ENCODE measurements at regions not wholly inside any gene's neighbourhood (a gene's known extent, or its start where the extent isn't known, plus 50 kb on each side); places are given as distances from the start of the nearest gene placed in this dataset.

DNA sequence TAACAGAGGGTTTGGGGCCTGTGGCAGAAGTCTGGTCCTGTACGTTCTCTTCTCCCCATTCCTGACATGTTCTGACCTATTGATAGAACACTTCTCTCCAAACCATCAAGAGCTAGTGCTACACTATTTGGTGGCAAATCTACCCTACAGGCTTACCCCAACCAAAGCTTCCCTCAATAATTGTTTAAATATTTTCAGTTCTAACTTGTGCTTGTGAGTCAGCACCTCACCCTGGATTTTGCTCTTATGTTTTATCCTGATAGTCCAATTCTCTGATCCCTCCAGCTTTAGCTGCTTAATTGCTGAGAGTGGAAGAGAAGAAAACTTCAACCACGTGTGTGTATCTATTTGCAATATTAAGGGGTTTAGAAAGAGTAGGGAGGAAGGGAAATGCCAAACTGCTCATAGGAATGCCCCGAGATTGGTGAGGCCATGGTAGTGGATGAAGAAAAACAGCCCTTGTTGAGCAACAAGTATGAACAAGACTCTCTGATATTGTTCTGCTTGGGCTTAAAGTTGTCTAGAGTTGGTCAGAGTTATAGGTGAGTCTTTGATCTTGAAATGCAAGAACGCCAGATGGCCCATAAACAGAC is 67.8 kb upstream of the PARD3B start:
- H3K9me3 ChIP-seq (ENCODE audit: control insufficient read depth in 3 of 3, low read length in 3 of 3): no peaks in the 10 kb centered on the region
- no peaks in the 10 kb centered on the region for H3K4me1 ChIP-seq (ENCODE audit: control insufficient read depth in 3 of 3, insufficient read depth in 3 of 3, low read length in 3 of 3)
- no peak overlapping the region for H3K4me3 ChIP-seq (ENCODE audit: low read length in 3 of 3)
- H3K9ac ChIP-seq (ENCODE audit: low read depth in 1 of 3, low read length in 3 of 3): no peak overlapping the region
- no peak overlapping the region for H3K27ac ChIP-seq (ENCODE audit: low read depth, low read length)
- H3K27me3 ChIP-seq (ENCODE audit: control insufficient read depth in 3 of 3, insufficient read depth in 3 of 3, low read length in 3 of 3): no peaks in the 10 kb centered on the region
- no peaks in the 10 kb centered on the region for H3K36me3 ChIP-seq (ENCODE audit: control insufficient read depth in 3 of 3, insufficient read depth in 3 of 3, low read length in 3 of 3)

DNA sequence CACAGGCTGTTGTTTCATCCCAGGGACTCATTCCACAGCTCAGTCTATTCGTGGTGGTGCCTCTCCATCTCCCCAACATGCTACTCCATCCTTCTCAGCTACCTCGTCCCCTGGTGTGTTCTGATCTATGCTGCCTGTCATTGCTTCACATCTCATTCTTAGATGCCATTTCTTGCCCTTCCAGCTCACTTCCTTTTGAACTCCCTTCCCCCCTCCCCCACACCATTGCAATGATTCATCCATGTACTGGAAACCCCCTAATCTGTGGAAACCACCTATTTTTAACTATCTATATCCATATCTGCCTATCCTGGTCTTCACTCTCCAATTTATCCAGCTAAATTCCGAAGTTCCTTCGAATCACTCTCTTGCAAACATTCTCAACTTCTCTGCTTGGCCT is 65.7 kb upstream of the PARD3B start:
- Histone ChIP-seq H3K9ac (ENCODE audit: low read depth in 1 of 3, low read length in 3 of 3) (no peak overlapping the region), H3K27me3 (ENCODE audit: control insufficient read depth in 3 of 3, insufficient read depth in 3 of 3, low read length in 3 of 3) (no peaks in the 10 kb centered on the region), H3K4me3 (ENCODE audit: low read length in 3 of 3) (no peak overlapping the region), H3K4me1 (ENCODE audit: control insufficient read depth in 3 of 3, insufficient read depth in 3 of 3, low read length in 3 of 3) (no peaks in the 10 kb centered on the region), H3K9me3 (ENCODE audit: control insufficient read depth in 3 of 3, low read length in 3 of 3) (no peaks in the 10 kb centered on the region), H3K27ac (ENCODE audit: low read depth, low read length) (no peak overlapping the region), H3K36me3 (ENCODE audit: control insufficient read depth in 3 of 3, insufficient read depth in 3 of 3, low read length in 3 of 3) (no peaks in the 10 kb centered on the region)

DNA sequence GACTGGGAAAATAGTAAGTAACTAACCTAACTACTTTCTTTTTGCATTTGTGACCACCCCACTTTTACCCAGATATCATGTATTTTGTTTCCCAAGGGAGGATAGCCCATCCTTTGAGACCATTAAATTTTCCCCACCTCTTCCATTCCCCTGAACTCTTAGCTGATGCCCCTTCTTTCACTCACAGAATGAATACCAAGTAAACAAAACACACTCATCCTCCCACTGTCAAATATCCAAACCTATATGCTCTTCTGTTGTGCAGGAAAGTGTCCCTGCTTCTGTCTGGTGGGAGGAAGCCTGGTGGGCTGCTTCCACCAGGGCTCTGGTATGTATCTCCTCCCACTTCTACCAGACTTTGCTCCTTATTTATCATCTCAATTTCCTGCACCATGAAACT is 64.6 kb upstream of the PARD3B start:
- H3K27me3 ChIP-seq (ENCODE audit: control insufficient read depth in 3 of 3, insufficient read depth in 3 of 3, low read length in 3 of 3): no peaks in the 10 kb centered on the region
- no peaks in the 10 kb centered on the region for H3K4me1 ChIP-seq (ENCODE audit: control insufficient read depth in 3 of 3, insufficient read depth in 3 of 3, low read length in 3 of 3)
- no peak overlapping the region for H3K9ac ChIP-seq (ENCODE audit: low read depth in 1 of 3, low read length in 3 of 3)
- H3K9me3 ChIP-seq (ENCODE audit: control insufficient read depth in 3 of 3, low read length in 3 of 3): no peaks in the 10 kb centered on the region
- no peak overlapping the region for H3K27ac ChIP-seq (ENCODE audit: low read depth, low read length)
- no peak overlapping the region for H3K4me3 ChIP-seq (ENCODE audit: low read length in 3 of 3)
- H3K36me3 ChIP-seq (ENCODE audit: control insufficient read depth in 3 of 3, insufficient read depth in 3 of 3, low read length in 3 of 3): no peaks in the 10 kb centered on the region

DNA sequence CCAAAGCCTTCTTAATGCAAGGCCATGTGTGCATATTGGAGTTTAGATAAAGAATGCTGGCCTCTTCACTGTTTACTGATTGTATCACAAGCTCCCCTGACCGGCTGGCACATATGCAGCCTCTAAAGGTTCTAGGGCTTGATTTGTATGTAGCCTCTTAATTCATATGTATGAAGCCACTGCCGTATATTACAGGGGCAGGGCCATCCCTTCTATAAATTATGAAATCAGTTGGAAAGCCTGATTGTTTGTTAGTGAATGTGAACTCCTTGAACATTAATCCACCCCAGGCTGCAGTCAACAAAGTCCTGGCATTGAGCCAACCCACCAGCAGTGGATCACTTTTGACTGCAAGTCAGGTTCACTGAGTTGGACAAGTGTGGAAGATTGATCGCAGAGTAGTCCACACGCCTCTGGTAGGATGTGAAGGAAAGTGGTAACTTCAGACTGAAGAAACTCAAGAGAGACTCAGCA is 61.6 kb upstream of the PARD3B start:
- Histone ChIP-seq H3K36me3 (ENCODE audit: control insufficient read depth in 3 of 3, insufficient read depth in 3 of 3, low read length in 3 of 3) (no peaks in the 10 kb centered on the region), H3K27ac (ENCODE audit: low read depth, low read length) (no peak overlapping the region), H3K4me3 (ENCODE audit: low read length in 3 of 3) (no peak overlapping the region), H3K4me1 (ENCODE audit: control insufficient read depth in 3 of 3, insufficient read depth in 3 of 3, low read length in 3 of 3) (no peaks in the 10 kb centered on the region), H3K9me3 (ENCODE audit: control insufficient read depth in 3 of 3, low read length in 3 of 3) (no peaks in the 10 kb centered on the region), H3K27me3 (ENCODE audit: control insufficient read depth in 3 of 3, insufficient read depth in 3 of 3, low read length in 3 of 3) (no peaks in the 10 kb centered on the region), H3K9ac (ENCODE audit: low read depth in 1 of 3, low read length in 3 of 3) (no peak overlapping the region)

DNA sequence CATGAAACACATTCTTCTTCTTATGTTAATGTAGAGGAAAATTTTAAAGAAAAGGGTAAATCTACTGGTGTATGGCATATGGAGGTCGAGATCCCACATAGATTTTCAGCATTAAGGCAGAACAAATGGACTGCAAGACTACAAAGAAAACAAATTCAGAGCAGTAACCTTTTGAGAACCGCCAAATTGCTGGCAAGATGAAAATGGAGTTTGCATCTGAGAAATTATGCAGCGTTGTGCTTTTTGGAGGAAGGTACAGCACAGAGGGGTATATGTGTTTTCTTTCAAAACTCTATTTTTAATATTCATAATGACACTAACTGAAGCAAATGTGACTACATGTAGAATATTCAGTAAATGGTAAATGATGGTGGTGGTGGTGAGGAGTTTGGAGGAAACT is 59.0 kb upstream of the PARD3B start:
- no peaks in the 10 kb centered on the region for H3K4me1 ChIP-seq (ENCODE audit: control insufficient read depth in 3 of 3, insufficient read depth in 3 of 3, low read length in 3 of 3)
- no peaks in the 10 kb centered on the region for H3K27me3 ChIP-seq (ENCODE audit: control insufficient read depth in 3 of 3, insufficient read depth in 3 of 3, low read length in 3 of 3)
- no peaks in the 10 kb centered on the region for H3K9me3 ChIP-seq (ENCODE audit: control insufficient read depth in 3 of 3, low read length in 3 of 3)
- H3K4me3 ChIP-seq (ENCODE audit: low read length in 3 of 3): no peak overlapping the region
- H3K36me3 ChIP-seq (ENCODE audit: control insufficient read depth in 3 of 3, insufficient read depth in 3 of 3, low read length in 3 of 3): no peaks in the 10 kb centered on the region
- H3K9ac ChIP-seq (ENCODE audit: low read depth in 1 of 3, low read length in 3 of 3): no peak overlapping the region
- no peak overlapping the region for H3K27ac ChIP-seq (ENCODE audit: low read depth, low read length)

DNA sequence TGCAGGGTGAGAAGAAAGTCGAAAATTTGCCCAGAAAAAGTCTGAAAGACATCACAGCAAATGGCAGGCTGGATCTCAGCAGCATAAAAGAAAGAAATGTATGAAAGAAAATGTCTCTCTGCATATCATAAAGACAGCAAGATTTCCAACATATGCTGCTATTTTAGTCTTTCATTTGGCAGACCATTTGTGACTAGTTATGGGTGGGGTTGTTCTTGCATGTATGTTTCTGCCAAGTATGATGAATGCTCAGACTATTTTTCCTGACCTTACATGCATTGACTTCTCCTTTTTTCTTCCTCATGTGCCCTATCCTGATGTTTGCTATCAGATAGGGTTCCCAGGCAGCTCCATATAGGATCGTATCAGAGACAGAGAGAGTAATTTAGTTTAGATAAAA is 58.5 kb upstream of the PARD3B start:
- Histone ChIP-seq H3K27ac (ENCODE audit: low read depth, low read length) (no peak overlapping the region), H3K9ac (ENCODE audit: low read depth in 1 of 3, low read length in 3 of 3) (no peak overlapping the region), H3K9me3 (ENCODE audit: control insufficient read depth in 3 of 3, low read length in 3 of 3) (no peaks in the 10 kb centered on the region), H3K27me3 (ENCODE audit: control insufficient read depth in 3 of 3, insufficient read depth in 3 of 3, low read length in 3 of 3) (no peaks in the 10 kb centered on the region), H3K4me3 (ENCODE audit: low read length in 3 of 3) (no peak overlapping the region), H3K4me1 (ENCODE audit: control insufficient read depth in 3 of 3, insufficient read depth in 3 of 3, low read length in 3 of 3) (no peaks in the 10 kb centered on the region), H3K36me3 (ENCODE audit: control insufficient read depth in 3 of 3, insufficient read depth in 3 of 3, low read length in 3 of 3) (no peaks in the 10 kb centered on the region)

DNA sequence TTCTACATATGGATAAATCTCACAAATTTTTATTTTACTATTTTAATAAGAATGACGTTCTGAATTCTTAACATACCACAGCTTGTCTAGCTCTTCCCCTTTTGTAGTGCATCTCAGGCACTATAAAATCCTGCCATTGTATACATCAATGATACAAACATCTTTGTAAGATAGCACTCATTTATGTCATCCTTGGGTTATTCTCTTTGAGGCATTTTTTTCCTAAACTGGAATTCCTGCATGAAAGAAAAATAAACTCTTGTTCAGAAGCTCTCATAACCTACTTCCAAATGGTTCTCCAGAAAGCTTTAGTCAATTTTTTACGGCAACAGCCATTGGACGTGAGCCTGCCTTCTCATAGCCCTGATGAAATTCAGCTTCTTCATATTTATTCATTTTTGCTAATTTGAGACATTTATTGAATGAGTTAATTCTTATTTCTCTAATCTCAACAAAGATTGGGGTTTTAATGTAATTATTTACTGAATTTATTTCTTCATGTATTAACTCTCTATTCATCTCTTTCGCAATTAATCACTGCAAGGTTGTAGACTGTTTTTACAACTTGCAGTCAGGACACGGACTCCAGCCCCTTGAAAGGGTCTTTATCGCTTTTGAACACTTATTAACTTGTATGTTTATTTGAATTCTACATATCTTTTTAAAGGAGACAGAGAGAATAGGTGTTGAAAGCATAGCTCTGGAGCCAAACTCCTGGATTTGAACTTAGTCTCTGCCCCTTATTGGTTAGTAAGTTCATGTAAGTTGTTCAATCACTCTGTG is 57.6 kb upstream of the PARD3B start:
- Histone ChIP-seq H3K27me3 (ENCODE audit: control insufficient read depth in 3 of 3, insufficient read depth in 3 of 3, low read length in 3 of 3) (no peaks in the 10 kb centered on the region), H3K9ac (ENCODE audit: low read depth in 1 of 3, low read length in 3 of 3) (no peak overlapping the region), H3K4me3 (ENCODE audit: low read length in 3 of 3) (no peak overlapping the region), H3K36me3 (ENCODE audit: control insufficient read depth in 3 of 3, insufficient read depth in 3 of 3, low read length in 3 of 3) (no peaks in the 10 kb centered on the region), H3K9me3 (ENCODE audit: control insufficient read depth in 3 of 3, low read length in 3 of 3) (no peaks in the 10 kb centered on the region), H3K27ac (ENCODE audit: low read depth, low read length) (no peak overlapping the region), H3K4me1 (ENCODE audit: control insufficient read depth in 3 of 3, insufficient read depth in 3 of 3, low read length in 3 of 3) (no peaks in the 10 kb centered on the region)

DNA sequence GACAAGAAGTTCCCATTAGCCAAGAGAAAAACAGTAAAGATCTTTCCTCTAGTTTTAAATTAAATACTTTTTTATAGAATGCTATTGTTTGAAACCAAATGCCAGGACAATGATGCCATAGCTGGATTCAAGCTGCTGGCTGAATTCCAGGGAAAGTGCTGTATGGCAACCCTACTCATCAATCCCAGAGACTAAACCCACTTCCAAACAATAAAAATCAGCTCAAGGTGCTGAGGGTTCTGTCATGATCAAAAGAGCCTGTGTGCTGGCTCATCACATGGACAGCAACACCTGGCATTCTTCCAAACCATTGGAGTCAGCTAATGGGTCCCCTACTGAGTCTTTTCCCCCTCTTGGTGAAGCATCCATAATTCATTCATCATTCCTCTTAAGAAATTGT is 53.7 kb upstream of the PARD3B start:
- Histone ChIP-seq H3K4me1 (ENCODE audit: control insufficient read depth in 3 of 3, insufficient read depth in 3 of 3, low read length in 3 of 3) (no peaks in the 10 kb centered on the region), H3K27ac (ENCODE audit: low read depth, low read length) (no peak overlapping the region), H3K4me3 (ENCODE audit: low read length in 3 of 3) (no peak overlapping the region), H3K9ac (ENCODE audit: low read depth in 1 of 3, low read length in 3 of 3) (no peak overlapping the region), H3K9me3 (ENCODE audit: control insufficient read depth in 3 of 3, low read length in 3 of 3) (no peaks in the 10 kb centered on the region), H3K36me3 (ENCODE audit: control insufficient read depth in 3 of 3, insufficient read depth in 3 of 3, low read length in 3 of 3) (no peaks in the 10 kb centered on the region), H3K27me3 (ENCODE audit: control insufficient read depth in 3 of 3, insufficient read depth in 3 of 3, low read length in 3 of 3) (no peaks in the 10 kb centered on the region)

DNA sequence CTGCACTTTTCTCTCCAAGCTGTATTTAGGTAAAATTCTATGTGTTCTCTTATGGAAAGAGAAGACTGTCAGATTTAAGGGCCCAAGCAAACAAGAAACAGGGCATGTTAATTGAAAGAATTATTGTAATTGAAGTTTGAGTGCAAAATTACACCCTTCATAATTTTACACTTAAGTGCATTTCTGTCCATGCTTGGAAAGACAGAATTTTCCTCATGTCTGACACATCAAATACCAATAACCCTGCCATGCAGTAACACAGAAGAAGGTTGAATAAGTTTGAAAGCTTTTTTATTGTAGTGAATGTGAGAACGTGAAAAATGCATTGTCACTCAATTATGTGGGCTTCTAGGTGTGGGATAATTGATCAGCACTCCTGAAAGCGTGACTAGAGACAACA is 52.9 kb upstream of the PARD3B start:
- no peak overlapping the region for H3K9ac ChIP-seq (ENCODE audit: low read depth in 1 of 3, low read length in 3 of 3)

DNA sequence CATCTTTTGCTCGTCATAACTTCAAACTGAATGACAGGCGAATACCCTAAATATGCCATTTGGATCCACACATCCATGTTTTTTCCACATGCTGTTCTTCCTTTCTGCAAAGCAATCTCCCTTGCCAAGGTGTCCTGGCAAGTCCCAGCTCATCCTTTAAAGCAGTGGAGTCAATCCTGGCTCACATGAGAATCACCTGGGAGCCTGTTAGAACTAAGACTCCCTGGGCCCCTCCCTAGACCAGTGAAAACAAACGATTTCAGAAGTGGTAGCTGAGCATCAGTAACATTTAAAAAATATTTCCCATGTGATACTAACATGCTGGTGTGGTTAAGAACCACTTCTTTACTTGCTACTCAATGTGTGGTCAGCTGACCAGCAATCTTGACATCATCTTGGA is 50.6 kb upstream of the PARD3B start:
- no peak overlapping the region for H3K27ac ChIP-seq (ENCODE audit: low read depth, low read length)
- no peaks in the 10 kb centered on the region for H3K4me1 ChIP-seq (ENCODE audit: control insufficient read depth in 3 of 3, insufficient read depth in 3 of 3, low read length in 3 of 3)
- no peak overlapping the region for H3K9ac ChIP-seq (ENCODE audit: low read depth in 1 of 3, low read length in 3 of 3)

More for the DNA sequence above, 52.9 kb upstream of the PARD3B start:
- Histone ChIP-seq H3K27ac (ENCODE audit: low read depth, low read length) (no peak overlapping the region), H3K27me3 (ENCODE audit: control insufficient read depth in 3 of 3, insufficient read depth in 3 of 3, low read length in 3 of 3) (no peaks in the 10 kb centered on the region), H3K9me3 (ENCODE audit: control insufficient read depth in 3 of 3, low read length in 3 of 3) (no peaks in the 10 kb centered on the region), H3K4me3 (ENCODE audit: low read length in 3 of 3) (no peak overlapping the region), H3K4me1 (ENCODE audit: control insufficient read depth in 3 of 3, insufficient read depth in 3 of 3, low read length in 3 of 3) (no peaks in the 10 kb centered on the region), H3K36me3 (ENCODE audit: control insufficient read depth in 3 of 3, insufficient read depth in 3 of 3, low read length in 3 of 3) (no peaks in the 10 kb centered on the region)

More for the DNA sequence above, 50.6 kb upstream of the PARD3B start:
- Histone ChIP-seq H3K4me3 (ENCODE audit: low read length in 3 of 3) (no peak overlapping the region), H3K27me3 (ENCODE audit: control insufficient read depth in 3 of 3, insufficient read depth in 3 of 3, low read length in 3 of 3) (no peaks in the 10 kb centered on the region), H3K36me3 (ENCODE audit: control insufficient read depth in 3 of 3, insufficient read depth in 3 of 3, low read length in 3 of 3) (no peaks in the 10 kb centered on the region), H3K9me3 (ENCODE audit: control insufficient read depth in 3 of 3, low read length in 3 of 3) (no peaks in the 10 kb centered on the region)

All from skeletal muscle tissue (tissue), 3 donors.